DOHH2 (cell line): ENCODE measurements at regions not wholly inside any gene's neighbourhood (a gene's known extent, or its start where the extent isn't known, plus 50 kb on each side); places are given as distances from the start of the nearest gene placed in this dataset.

ENCODE experiments used
- EZH2phosphoT487 ChIP-seq: fragments of 200-600 bp; sonication (generic); IDR thresholded peaks from 2 replicates; pipeline ENCODE4 v1.6.1; 2017; ENCODE audit warnings: borderline replicate concordance, mild to moderate bottlenecking, antibody characterized with exemption, low read length, moderate library complexity, mixed read lengths
- TF ChIP-seq, protein P1 (sequence below): fragments of 200-600 bp; sonication (generic); IDR thresholded peaks from one replicate; pipeline ENCODE4 v1.5.1; 2014; ENCODE audit warnings: antibody characterized with exemption, mild to moderate bottlenecking, low read depth, low read length; ENCODE audit not compliant: poor library complexity, severe bottlenecking

DNA sequence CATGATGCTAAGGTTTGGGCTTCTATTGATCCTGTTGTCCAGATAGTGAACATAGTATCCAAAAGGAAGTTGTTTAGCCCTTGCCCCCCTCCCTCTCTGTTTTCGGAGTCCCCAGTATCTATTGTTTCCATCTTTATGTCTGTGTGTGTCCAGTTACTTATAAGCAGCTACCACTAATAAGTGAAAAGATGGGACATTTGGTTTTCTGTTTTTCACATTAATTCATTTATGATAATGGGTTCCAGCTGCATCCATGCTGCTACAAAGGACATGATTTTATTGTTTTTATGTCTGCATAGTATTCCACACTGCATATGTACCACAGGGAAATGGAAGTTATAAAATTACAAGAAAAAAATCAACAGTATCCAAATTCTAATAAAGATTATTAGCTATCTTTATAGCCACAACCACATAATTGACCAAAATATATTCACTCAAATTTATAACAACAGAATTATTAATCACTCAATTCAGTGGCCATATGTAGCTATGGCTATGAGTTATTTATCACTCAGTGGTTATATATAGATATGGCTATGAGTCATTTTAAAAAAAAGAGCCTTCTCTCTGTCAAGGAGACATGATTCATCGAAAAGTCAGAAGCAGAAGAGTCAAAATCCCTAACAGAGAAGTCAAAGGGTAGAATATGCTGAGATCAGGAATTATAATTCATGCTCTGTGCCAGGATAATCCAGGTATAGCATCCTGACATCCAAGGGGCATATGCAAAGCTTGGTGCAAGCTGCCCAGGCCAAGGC, 367.5 kb downstream of the DEPDC1B start:
- TF ChIP-seq, protein P1, sequence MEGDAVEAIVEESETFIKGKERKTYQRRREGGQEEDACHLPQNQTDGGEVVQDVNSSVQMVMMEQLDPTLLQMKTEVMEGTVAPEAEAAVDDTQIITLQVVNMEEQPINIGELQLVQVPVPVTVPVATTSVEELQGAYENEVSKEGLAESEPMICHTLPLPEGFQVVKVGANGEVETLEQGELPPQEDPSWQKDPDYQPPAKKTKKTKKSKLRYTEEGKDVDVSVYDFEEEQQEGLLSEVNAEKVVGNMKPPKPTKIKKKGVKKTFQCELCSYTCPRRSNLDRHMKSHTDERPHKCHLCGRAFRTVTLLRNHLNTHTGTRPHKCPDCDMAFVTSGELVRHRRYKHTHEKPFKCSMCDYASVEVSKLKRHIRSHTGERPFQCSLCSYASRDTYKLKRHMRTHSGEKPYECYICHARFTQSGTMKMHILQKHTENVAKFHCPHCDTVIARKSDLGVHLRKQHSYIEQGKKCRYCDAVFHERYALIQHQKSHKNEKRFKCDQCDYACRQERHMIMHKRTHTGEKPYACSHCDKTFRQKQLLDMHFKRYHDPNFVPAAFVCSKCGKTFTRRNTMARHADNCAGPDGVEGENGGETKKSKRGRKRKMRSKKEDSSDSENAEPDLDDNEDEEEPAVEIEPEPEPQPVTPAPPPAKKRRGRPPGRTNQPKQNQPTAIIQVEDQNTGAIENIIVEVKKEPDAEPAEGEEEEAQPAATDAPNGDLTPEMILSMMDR: no peak
- no peak for TF ChIP-seq EZH2phosphoT487
